A204.1 (cell line): ENCODE measurements at regions not wholly inside any gene's neighbourhood (a gene's known extent, or its start where the extent isn't known, plus 50 kb on each side); places are given as distances from the start of the nearest gene placed in this dataset.
"Not testable (repeated sequence)": the region's sequence is repeated elsewhere in the genome, so short reads cannot be mapped to it uniquely, and the experiment has no call there.

Source experiments
- FAIRE-seq: peaks from 2 replicates; lab custom pipeline; 2012; peaks lifted over from hg19 to GRCh38; lab: Jason Lieb, UNC

GRCh38 chr13:50608370-50608769, 235.1 kb downstream of the DLEU7 start:
- FAIRE-seq = no peak

- FAIRE-seq = no peak
Observed at GRCh38 chr13:50609011-50609410, 234.5 kb downstream of the DLEU7 start.

GRCh38 chr13:50610238-50610637, 233.3 kb downstream of the DLEU7 start:
- no peak for FAIRE-seq

- no peak for FAIRE-seq
Observed at GRCh38 chr13:50611117-50611781, 232.2 kb downstream of the DLEU7 start.

GRCh38 chr13:50612717-50613116, 230.8 kb downstream of the DLEU7 start:
- no peak for FAIRE-seq

GRCh38 chr13:50613356-50613831, 230.1 kb downstream of the DLEU7 start:
- no peak for FAIRE-seq

- FAIRE-seq = no peak
Observed at GRCh38 chr13:50615234-50615633, 228.3 kb downstream of the DLEU7 start.

GRCh38 chr13:50616101-50616500, 227.4 kb downstream of the DLEU7 start:
- FAIRE-seq = no peak

- no peak for FAIRE-seq
Observed at GRCh38 chr13:50617134-50617721, 226.3 kb downstream of the DLEU7 start.

GRCh38 chr13:50618206-50618605, 225.3 kb downstream of the DLEU7 start:
- FAIRE-seq = no peak

- FAIRE-seq = no peak
Observed at GRCh38 chr13:50626101-50626547, 217.4 kb downstream of the DLEU7 start.

GRCh38 chr13:50627111-50627510, 216.4 kb downstream of the DLEU7 start:
- no peak for FAIRE-seq

GRCh38 chr13:50628512-50628911, 215.0 kb downstream of the DLEU7 start:
- FAIRE-seq = not testable (repeated sequence)

- no peak for FAIRE-seq
Observed at GRCh38 chr13:50629497-50629896, 214.0 kb downstream of the DLEU7 start.

GRCh38 chr13:50629966-50630365, 213.5 kb downstream of the DLEU7 start:
- no peak for FAIRE-seq

- no peak for FAIRE-seq
Observed at GRCh38 chr13:50631041-50631440, 212.5 kb downstream of the DLEU7 start.

GRCh38 chr13:50634339-50634738, 209.2 kb downstream of the DLEU7 start:
- FAIRE-seq = no peak

- FAIRE-seq = no peak
Observed at GRCh38 chr13:50635504-50635903, 208.0 kb downstream of the DLEU7 start.

GRCh38 chr13:50636007-50636704, 207.3 kb downstream of the DLEU7 start:
- no peak for FAIRE-seq

- FAIRE-seq = no peak
Observed at GRCh38 chr13:50643060-50643459, 200.4 kb downstream of the DLEU7 start.

GRCh38 chr13:50644081-50644871, 199.2 kb downstream of the DLEU7 start:
- FAIRE-seq = no peak

GRCh38 chr13:50645092-50645491, 198.4 kb downstream of the DLEU7 start:
- no peak for FAIRE-seq

- no peak for FAIRE-seq
Observed at GRCh38 chr13:50646070-50646469, 197.4 kb downstream of the DLEU7 start.
